Activated CD8-positive, alpha-beta T cell treated with anti-CD3 and anti-CD28 coated beads for 36 hours (primary cell): ENCODE measurements at regions not wholly inside any gene's neighbourhood (a gene's known extent, or its start where the extent isn't known, plus 50 kb on each side); places are given as distances from the start of the nearest gene placed in this dataset.

Experiments used
- ATAC-seq: fragments of 200-7000 bp; cut with Tn5 transposase; one replicate; pipeline ENCODE4 v1.10.0; 2021; ENCODE audit warnings: mild to moderate bottlenecking, moderate library complexity
- CTCF ChIA-PET: fragments of 350-600 bp; sonication (Branson Sonifier 250); formaldehyde crosslinking; loops from one replicate; lab custom pipeline; 2021; ENCODE audit warnings: antibody characterized with exemption; lab: Charles Lee
- POLR2A ChIA-PET: fragments of 350-600 bp; sonication (Branson Sonifier 250); formaldehyde crosslinking; loops from one replicate; lab custom pipeline; 2021; ENCODE audit warnings: antibody characterized with exemption; lab: Charles Lee
- DNase-seq: peaks from one replicate; pipeline ENCODE4 v3.0.0-alpha.2; 2020
- H3K27ac Mint-ChIP-seq: one replicate; pipeline ENCODE4 v1.8.0; 2021; ENCODE audit warnings: mild to moderate bottlenecking, mixed read lengths
- H3K27me3 Mint-ChIP-seq: one replicate; pipeline ENCODE4 v1.8.0; 2021; ENCODE audit warnings: mixed read lengths
- H3K36me3 Mint-ChIP-seq: one replicate; pipeline ENCODE4 v1.8.0; 2021; ENCODE audit warnings: low read depth, mixed read lengths
- H3K4me1 Mint-ChIP-seq: one replicate; pipeline ENCODE4 v1.8.0; 2021; ENCODE audit warnings: low read depth, mixed read lengths
- H3K4me3 Mint-ChIP-seq: one replicate; pipeline ENCODE4 v1.8.0; 2021; ENCODE audit warnings: mild to moderate bottlenecking, moderate library complexity, mixed read lengths
- H3K9me3 Mint-ChIP-seq: one replicate; pipeline ENCODE4 v1.8.0; 2021; ENCODE audit warnings: mixed read lengths
- CTCF ChIP-seq: fragments of 200-600 bp; IDR thresholded peaks from one replicate; pipeline ENCODE4 v1.8.0; 2022; ENCODE audit warnings: antibody characterized with exemption, mild to moderate bottlenecking
- intact Hi-C: fragments of 100-400 bp; cut with micrococcal nuclease; formaldehyde crosslinking; loops from one replicate; pipeline ENCODE4 v1.10.0; 2022

GRCh38 chrX:10882484-10882883 lies 228.6 kb upstream of the HCCS start:
- H3K27ac Mint-ChIP-seq = no peak overlapping the region
- no peaks in the 10 kb centered on the region for H3K36me3 Mint-ChIP-seq
- ATAC-seq = no peak
- intact Hi-C loops = no loop called here
- no peak overlapping the region for H3K4me3 Mint-ChIP-seq
- no peak for DNase-seq
- H3K9me3 Mint-ChIP-seq = peaks cover 3% of the 10 kb centered on the region
- no peaks in the 10 kb centered on the region for H3K4me1 Mint-ChIP-seq
- CTCF ChIA-PET = no interaction called here
- POLR2A ChIA-PET = no interaction called here
- no peak for TF ChIP-seq CTCF
- no peaks in the 10 kb centered on the region for H3K27me3 Mint-ChIP-seq

- DNase-seq = no peak
- TF ChIP-seq CTCF = no peak
- peaks cover 3% of the 10 kb centered on the region for H3K9me3 Mint-ChIP-seq
- H3K4me1 Mint-ChIP-seq = no peaks in the 10 kb centered on the region
- H3K27me3 Mint-ChIP-seq = no peaks in the 10 kb centered on the region
- ChIA-PET POLR2A (no interaction called here), CTCF (no interaction called here)
- no peak for ATAC-seq
- intact Hi-C loops = no loop called here
- H3K27ac Mint-ChIP-seq = no peak overlapping the region
- no peaks in the 10 kb centered on the region for H3K36me3 Mint-ChIP-seq
- no peak overlapping the region for H3K4me3 Mint-ChIP-seq
Observed at GRCh38 chrX:10884246-10884645, 226.9 kb upstream of the HCCS start.

GRCh38 chrX:10892621-10893225 lies 218.4 kb upstream of the HCCS start:
- ChIA-PET CTCF (no interaction called here), POLR2A (no interaction called here)
- Mint-ChIP-seq H3K9me3 (no peaks in the 10 kb centered on the region), H3K4me3 (no peak overlapping the region), H3K27me3 (no peaks in the 10 kb centered on the region), H3K4me1 (no peaks in the 10 kb centered on the region), H3K36me3 (no peaks in the 10 kb centered on the region), H3K27ac (no peak overlapping the region)
- intact Hi-C loops = no loop called here
- ATAC-seq (no peak), DNase-seq (no peak)
- no peak for TF ChIP-seq CTCF

GRCh38 chrX:10893366-10893765 lies 217.8 kb upstream of the HCCS start:
- no peak overlapping the region for H3K4me3 Mint-ChIP-seq
- no peaks in the 10 kb centered on the region for H3K36me3 Mint-ChIP-seq
- DNase-seq = no peak
- ATAC-seq = no peak
- no peak overlapping the region for H3K27ac Mint-ChIP-seq
- ChIA-PET POLR2A (no interaction called here), CTCF (no interaction called here)
- intact Hi-C loops = no loop called here
- TF ChIP-seq CTCF = no peak
- no peaks in the 10 kb centered on the region for H3K4me1 Mint-ChIP-seq
- no peaks in the 10 kb centered on the region for H3K9me3 Mint-ChIP-seq
- H3K27me3 Mint-ChIP-seq = no peaks in the 10 kb centered on the region

GRCh38 chrX:10893976-10894375 lies 217.2 kb upstream of the HCCS start:
- no peak for ATAC-seq

More at GRCh38 chrX:10893976-10894375, 217.2 kb upstream of the HCCS start:
- H3K27me3 Mint-ChIP-seq = no peaks in the 10 kb centered on the region
- no peaks in the 10 kb centered on the region for H3K4me1 Mint-ChIP-seq
- CTCF ChIA-PET = no interaction called here
- no peak for DNase-seq
- POLR2A ChIA-PET = no interaction called here
- no peak overlapping the region for H3K27ac Mint-ChIP-seq
- intact Hi-C loops = no loop called here
- H3K9me3 Mint-ChIP-seq = no peaks in the 10 kb centered on the region
- H3K36me3 Mint-ChIP-seq = no peaks in the 10 kb centered on the region
- H3K4me3 Mint-ChIP-seq = no peak overlapping the region
- TF ChIP-seq CTCF = no peak
